Astrocyte (in vitro differentiated cells and primary cell): ENCODE measurements at regions not wholly inside any gene's neighbourhood (a gene's known extent, or its start where the extent isn't known, plus 50 kb on each side); places are given as distances from the start of the nearest gene placed in this dataset.

ENCODE experiments used
- DNase-seq: peaks from one replicate; pipeline ENCODE4 v3.0.0-alpha.2; 2010; ENCODE audit warnings: low read depth
- FAIRE-seq: peaks from 2 replicates; lab custom pipeline; 2011; peaks lifted over from hg19 to GRCh38; lab: Jason Lieb, UNC
- H2AFZ ChIP-seq: 2 replicates; pipeline ENCODE4 v1.6.0; 2012; ENCODE audit warnings: low read depth, low read length, inconsistent platforms
- H3K27ac ChIP-seq: 2 replicates; pipeline ENCODE4 v1.5.1; 2011; ENCODE audit warnings: low read depth, low read length, inconsistent platforms
- H3K27me3 ChIP-seq: 2 replicates; pipeline ENCODE4 v1.6.0; 2011; ENCODE audit warnings: low read length, inconsistent platforms; ENCODE audit not compliant: insufficient read depth
- H3K36me3 ChIP-seq: 2 replicates; pipeline ENCODE4 v1.5.1; 2011; ENCODE audit warnings: low read length, inconsistent platforms; ENCODE audit not compliant: insufficient read depth
- H3K4me1 ChIP-seq: 2 replicates; pipeline ENCODE4 v1.5.1; 2011; ENCODE audit warnings: low read length, inconsistent platforms; ENCODE audit not compliant: insufficient read depth
- H3K4me2 ChIP-seq: 2 replicates; pipeline ENCODE4 v1.6.0; 2012; ENCODE audit warnings: low read length, inconsistent platforms
- H3K4me3 ChIP-seq: 2 replicates; pipeline ENCODE4 v1.5.1; 2011; ENCODE audit warnings: low read depth, mild to moderate bottlenecking, low read length, inconsistent platforms; ENCODE audit not compliant: insufficient read depth
- H3K79me2 ChIP-seq: 2 replicates; pipeline ENCODE4 v1.6.0; 2012; ENCODE audit warnings: mild to moderate bottlenecking, low read length, inconsistent platforms; ENCODE audit not compliant: insufficient read depth
- H3K9ac ChIP-seq: 2 replicates; pipeline ENCODE4 v1.6.0; 2012; ENCODE audit warnings: mild to moderate bottlenecking, low read length, inconsistent platforms
- H3K9me3 ChIP-seq: 2 replicates; pipeline ENCODE4 v1.5.1; 2012; ENCODE audit warnings: low read depth, mild to moderate bottlenecking, low read length, inconsistent platforms; ENCODE audit not compliant: insufficient read depth
- H4K20me1 ChIP-seq: 2 replicates; pipeline ENCODE4 v1.6.0; 2012; ENCODE audit warnings: low read length, inconsistent platforms; ENCODE audit not compliant: insufficient read depth
- H3K27ac Mint-ChIP-seq: one replicate; pipeline ENCODE4 v1.8.0; 2021; ENCODE audit warnings: mild to moderate bottlenecking, mixed read lengths; ENCODE audit not compliant: unreplicated experiment
- H3K27me3 Mint-ChIP-seq: one replicate; pipeline ENCODE4 v1.8.0; 2021; ENCODE audit warnings: low read depth, mixed read lengths; ENCODE audit not compliant: unreplicated experiment
- H3K36me3 Mint-ChIP-seq: one replicate; pipeline ENCODE4 v1.8.0; 2021; ENCODE audit warnings: low read depth, mixed read lengths; ENCODE audit not compliant: unreplicated experiment
- H3K4me1 Mint-ChIP-seq: one replicate; pipeline ENCODE4 v1.8.0; 2021; ENCODE audit warnings: low read depth, mixed read lengths; ENCODE audit not compliant: unreplicated experiment
- H3K4me3 Mint-ChIP-seq: one replicate; pipeline ENCODE4 v1.8.0; 2021; ENCODE audit warnings: mild to moderate bottlenecking, moderate library complexity, mixed read lengths; ENCODE audit not compliant: unreplicated experiment
- H3K9me3 Mint-ChIP-seq: one replicate; pipeline ENCODE4 v1.8.0; 2021; ENCODE audit warnings: mild to moderate bottlenecking, mixed read lengths; ENCODE audit not compliant: unreplicated experiment
- CTCF ChIP-seq: IDR thresholded peaks from 2 replicates; pipeline ENCODE4 v1.5.1; 2011; ENCODE audit warnings: low read depth, mild to moderate bottlenecking, inconsistent platforms, low read length, moderate library complexity; ENCODE audit not compliant: insufficient read depth
- EZH2 ChIP-seq: IDR thresholded peaks from 2 replicates; pipeline ENCODE4 v1.6.1; 2012; ENCODE audit warnings: mild to moderate bottlenecking, low read length, inconsistent platforms; ENCODE audit not compliant: insufficient read depth

DNA sequence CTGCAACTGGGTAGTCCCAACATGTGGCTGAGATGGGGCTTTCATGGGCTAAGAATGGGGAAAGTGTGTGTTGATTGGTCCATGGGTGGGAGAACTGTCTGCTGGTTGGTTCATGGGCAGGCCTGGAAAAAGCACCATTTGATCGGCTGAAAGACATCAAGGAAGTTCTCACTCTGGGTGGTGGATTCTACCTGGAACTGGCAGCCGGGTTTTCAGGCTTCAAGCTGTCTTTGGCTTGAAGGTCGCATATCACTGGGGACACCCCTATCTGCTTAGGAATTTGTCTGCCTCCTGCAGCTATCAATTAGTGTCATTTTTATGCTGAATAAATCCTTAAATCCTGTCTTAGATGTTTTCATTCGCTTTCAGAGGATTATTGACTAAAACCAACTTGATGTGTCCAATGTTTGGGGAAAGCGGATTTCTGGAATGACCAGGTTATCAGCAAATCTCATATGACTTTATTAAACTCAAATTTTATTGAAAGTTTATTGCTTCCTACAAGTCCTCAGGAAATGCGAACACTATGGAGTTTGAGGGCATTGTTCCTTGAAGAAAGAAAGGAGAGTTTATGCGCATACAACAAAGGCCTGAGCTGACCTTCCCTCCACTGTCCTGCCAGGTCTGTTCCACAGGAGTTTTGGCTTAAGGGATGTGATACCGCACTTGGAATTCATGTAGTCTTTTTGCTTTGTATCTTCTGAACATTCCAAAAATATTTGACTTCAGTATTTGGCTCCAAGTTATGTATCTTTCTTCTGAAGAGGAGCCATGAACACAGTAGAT is 451.1 kb downstream of the TUSC1 start:
- TF ChIP-seq EZH2 (no peak), CTCF (no peak)
- Histone ChIP-seq H3K4me2 (no peak overlapping the region), H3K4me1 (no peaks in the 10 kb centered on the region), H3K79me2 (no peaks in the 10 kb centered on the region), H3K27me3 (no peaks in the 10 kb centered on the region), H2AFZ (no peak overlapping the region), H3K27ac (no peak overlapping the region), H3K9me3 (peaks cover 6% of the 10 kb centered on the region), H3K9ac (no peak overlapping the region), H4K20me1 (no peaks in the 10 kb centered on the region), H3K36me3 (no peaks in the 10 kb centered on the region), H3K4me3 (no peak overlapping the region)
- FAIRE-seq (no peak), DNase-seq (no peak)
- no peak overlapping the region for H3K27ac Mint-ChIP-seq
- no peaks in the 10 kb centered on the region for H3K4me1 Mint-ChIP-seq
- H3K9me3 Mint-ChIP-seq = peaks cover 2% of the 10 kb centered on the region
- no peaks in the 10 kb centered on the region for H3K27me3 Mint-ChIP-seq
- H3K36me3 Mint-ChIP-seq = no peaks in the 10 kb centered on the region
- H3K4me3 Mint-ChIP-seq = no peak overlapping the region

DNA sequence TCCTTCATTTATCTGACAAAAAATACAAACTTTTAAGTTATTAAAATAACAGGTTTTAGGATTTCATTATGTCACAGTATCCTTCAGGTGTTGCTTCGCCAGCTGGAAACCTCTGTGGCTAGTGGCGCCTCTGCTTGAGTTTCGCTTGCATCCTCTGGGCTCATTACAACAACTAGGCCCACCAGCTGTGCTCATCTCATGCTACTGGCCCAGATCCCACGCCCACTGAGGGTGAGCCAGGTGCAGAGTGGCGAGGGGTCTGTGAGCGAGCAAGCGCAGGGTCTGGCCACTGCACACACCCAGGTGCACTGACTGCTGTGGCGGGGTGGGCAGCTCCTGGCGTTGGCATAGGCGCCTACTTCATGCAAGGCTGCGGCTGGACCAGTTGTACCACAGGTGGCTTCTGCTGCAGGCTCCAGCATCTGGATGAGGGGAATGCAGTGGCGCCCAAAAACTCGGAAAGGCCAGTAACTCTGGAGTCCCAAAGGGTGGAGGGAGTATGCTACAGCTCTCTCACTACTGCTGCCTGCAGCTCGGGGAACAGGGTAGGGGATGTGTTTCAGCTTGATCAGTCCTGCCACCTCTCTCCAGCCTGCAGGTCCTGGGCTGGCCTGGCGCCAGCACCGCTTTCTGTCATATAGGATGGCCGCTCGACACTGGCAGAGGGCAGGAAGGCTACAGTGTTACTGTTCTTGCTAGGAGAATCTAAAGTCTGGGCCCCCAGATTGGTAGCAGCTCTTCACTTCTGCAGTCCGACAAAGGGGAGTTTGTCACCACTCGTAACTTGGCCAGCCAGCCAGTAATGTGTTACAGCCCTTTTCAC is 452.1 kb downstream of the TUSC1 start:
- Histone ChIP-seq H3K4me1 (no peaks in the 10 kb centered on the region), H3K4me3 (no peak overlapping the region), H2AFZ (no peak overlapping the region), H3K27me3 (no peaks in the 10 kb centered on the region), H3K79me2 (no peaks in the 10 kb centered on the region), H3K36me3 (no peaks in the 10 kb centered on the region), H3K9ac (no peak overlapping the region), H3K9me3 (peaks cover 6% of the 10 kb centered on the region), H4K20me1 (no peaks in the 10 kb centered on the region), H3K4me2 (no peak overlapping the region), H3K27ac (no peak overlapping the region)
- FAIRE-seq (no peak), DNase-seq (no peak)
- H3K4me3 Mint-ChIP-seq = no peak overlapping the region
- H3K4me1 Mint-ChIP-seq = no peaks in the 10 kb centered on the region
- H3K27me3 Mint-ChIP-seq = no peaks in the 10 kb centered on the region
- TF ChIP-seq EZH2 = no peak
- TF ChIP-seq CTCF = no peak
- H3K36me3 Mint-ChIP-seq = no peaks in the 10 kb centered on the region
- H3K27ac Mint-ChIP-seq = no peak overlapping the region
- peaks cover 2% of the 10 kb centered on the region for H3K9me3 Mint-ChIP-seq
